ENCODE measurements at regions not wholly inside any gene's neighbourhood (a gene's known extent, or its start where the extent isn't known, plus 50 kb on each side); places are given as distances from the start of the nearest gene placed in this dataset.

DNA sequence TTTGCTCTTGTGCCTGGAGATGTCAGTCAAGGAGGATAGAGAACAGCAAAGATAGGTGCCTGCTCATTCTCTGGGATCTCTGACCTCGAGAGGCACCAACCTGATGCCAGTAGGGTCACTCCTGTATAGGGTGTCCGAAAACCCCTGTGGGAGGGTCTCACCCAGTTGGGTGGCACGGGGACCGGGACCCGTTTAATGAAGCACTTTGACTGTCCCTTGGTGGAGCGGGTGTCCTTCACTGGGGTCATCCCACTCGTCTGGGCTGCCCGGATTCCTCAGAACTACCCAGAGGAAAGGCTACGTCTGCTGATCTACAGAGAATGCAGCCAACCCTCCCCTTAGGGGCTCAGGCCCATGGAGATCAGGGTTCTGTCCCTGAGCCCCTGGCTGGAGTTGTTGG is 157.6 kb downstream of the CAPZA3 start:
- in situ Hi-C loops (cut with MboI) = no loop called here
- WGBS (ENCODE audit: insufficient coverage, insufficient replicate concordance, low lambda C conversion rate, missing lambda C conversion rate) = 49% methylated on average over 9 of the region's 9 CpGs
- H3K9ac ChIP-seq (ENCODE audit: control insufficient read depth, insufficient read depth, low read length) = no peak overlapping the region
- TF ChIP-seq MTA2 (IDR thresholded peaks at IDR 0.05; ENCODE audit: low read depth) (no peak), TCF12 (IDR thresholded peaks at IDR 0.05; ENCODE audit: low read depth, low read length) (no peak), HCFC1 (IDR thresholded peaks at IDR 0.05; ENCODE audit: low read length) (no peak), SRF (IDR thresholded peaks at IDR 0.05; ENCODE audit: low read depth in 2 of 2, low read length in 2 of 2) (no peak), TCF3 (IDR thresholded peaks at IDR 0.05; ENCODE audit: borderline replicate concordance, insufficient read depth, low read depth, low read length) (no peak), RBBP5 (conservative IDR thresholded peaks at IDR 0.05) (no peak), ZSCAN29 (IDR thresholded peaks at IDR 0.05) (no peak), EED (IDR thresholded peaks at IDR 0.05; ENCODE audit: low read depth) (no peak), CEBPZ (IDR thresholded peaks at IDR 0.05; ENCODE audit: low read depth, low read length) (no peak), ETV6 (conservative IDR thresholded peaks at IDR 0.05 in 1 of 2, IDR thresholded peaks at IDR 0.05 in 1 of 2; ENCODE audit: borderline replicate concordance in 1 of 2, low read depth in 1 of 2) (no peak)
- TF ChIP-seq, protein P1, sequence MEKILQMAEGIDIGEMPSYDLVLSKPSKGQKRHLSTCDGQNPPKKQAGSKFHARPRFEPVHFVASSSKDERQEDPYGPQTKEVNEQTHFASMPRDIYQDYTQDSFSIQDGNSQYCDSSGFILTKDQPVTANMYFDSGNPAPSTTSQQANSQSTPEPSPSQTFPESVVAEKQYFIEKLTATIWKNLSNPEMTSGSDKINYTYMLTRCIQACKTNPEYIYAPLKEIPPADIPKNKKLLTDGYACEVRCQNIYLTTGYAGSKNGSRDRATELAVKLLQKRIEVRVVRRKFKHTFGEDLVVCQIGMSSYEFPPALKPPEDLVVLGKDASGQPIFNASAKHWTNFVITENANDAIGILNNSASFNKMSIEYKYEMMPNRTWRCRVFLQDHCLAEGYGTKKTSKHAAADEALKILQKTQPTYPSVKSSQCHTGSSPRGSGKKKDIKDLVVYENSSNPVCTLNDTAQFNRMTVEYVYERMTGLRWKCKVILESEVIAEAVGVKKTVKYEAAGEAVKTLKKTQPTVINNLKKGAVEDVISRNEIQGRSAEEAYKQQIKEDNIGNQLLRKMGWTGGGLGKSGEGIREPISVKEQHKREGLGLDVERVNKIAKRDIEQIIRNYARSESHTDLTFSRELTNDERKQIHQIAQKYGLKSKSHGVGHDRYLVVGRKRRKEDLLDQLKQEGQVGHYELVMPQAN (conservative IDR thresholded peaks at IDR 0.05) = no peak
- TF ChIP-seq, protein P2, sequence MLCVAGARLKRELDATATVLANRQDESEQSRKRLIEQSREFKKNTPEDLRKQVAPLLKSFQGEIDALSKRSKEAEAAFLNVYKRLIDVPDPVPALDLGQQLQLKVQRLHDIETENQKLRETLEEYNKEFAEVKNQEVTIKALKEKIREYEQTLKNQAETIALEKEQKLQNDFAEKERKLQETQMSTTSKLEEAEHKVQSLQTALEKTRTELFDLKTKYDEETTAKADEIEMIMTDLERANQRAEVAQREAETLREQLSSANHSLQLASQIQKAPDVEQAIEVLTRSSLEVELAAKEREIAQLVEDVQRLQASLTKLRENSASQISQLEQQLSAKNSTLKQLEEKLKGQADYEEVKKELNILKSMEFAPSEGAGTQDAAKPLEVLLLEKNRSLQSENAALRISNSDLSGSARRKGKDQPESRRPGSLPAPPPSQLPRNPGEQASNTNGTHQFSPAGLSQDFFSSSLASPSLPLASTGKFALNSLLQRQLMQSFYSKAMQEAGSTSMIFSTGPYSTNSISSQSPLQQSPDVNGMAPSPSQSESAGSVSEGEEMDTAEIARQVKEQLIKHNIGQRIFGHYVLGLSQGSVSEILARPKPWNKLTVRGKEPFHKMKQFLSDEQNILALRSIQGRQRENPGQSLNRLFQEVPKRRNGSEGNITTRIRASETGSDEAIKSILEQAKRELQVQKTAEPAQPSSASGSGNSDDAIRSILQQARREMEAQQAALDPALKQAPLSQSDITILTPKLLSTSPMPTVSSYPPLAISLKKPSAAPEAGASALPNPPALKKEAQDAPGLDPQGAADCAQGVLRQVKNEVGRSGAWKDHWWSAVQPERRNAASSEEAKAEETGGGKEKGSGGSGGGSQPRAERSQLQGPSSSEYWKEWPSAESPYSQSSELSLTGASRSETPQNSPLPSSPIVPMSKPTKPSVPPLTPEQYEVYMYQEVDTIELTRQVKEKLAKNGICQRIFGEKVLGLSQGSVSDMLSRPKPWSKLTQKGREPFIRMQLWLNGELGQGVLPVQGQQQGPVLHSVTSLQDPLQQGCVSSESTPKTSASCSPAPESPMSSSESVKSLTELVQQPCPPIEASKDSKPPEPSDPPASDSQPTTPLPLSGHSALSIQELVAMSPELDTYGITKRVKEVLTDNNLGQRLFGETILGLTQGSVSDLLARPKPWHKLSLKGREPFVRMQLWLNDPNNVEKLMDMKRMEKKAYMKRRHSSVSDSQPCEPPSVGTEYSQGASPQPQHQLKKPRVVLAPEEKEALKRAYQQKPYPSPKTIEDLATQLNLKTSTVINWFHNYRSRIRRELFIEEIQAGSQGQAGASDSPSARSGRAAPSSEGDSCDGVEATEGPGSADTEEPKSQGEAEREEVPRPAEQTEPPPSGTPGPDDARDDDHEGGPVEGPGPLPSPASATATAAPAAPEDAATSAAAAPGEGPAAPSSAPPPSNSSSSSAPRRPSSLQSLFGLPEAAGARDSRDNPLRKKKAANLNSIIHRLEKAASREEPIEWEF (IDR thresholded peaks at IDR 0.05; ENCODE audit: insufficient replicate concordance, low read depth, low read length) = no peak

More for the DNA sequence above, 157.6 kb downstream of the CAPZA3 start:
- DNase-seq (ENCODE audit: low read depth, low spot score) = no peak
- Histone ChIP-seq H3K27me3 (replicated peaks in 1 of 2; ENCODE audit: control insufficient read depth in 2 of 2, insufficient read depth in 2 of 2, low read length in 1 of 2) (no peaks in the 10 kb centered on the region), H3K4me3 (no peak overlapping the region), H3K4me2 (ENCODE audit: control insufficient read depth, insufficient read depth) (no peak overlapping the region), H3K27ac (ENCODE audit: control insufficient read depth, insufficient read depth) (no peak overlapping the region), H4K20me1 (ENCODE audit: control insufficient read depth, insufficient read depth) (no peaks in the 10 kb centered on the region), H3K4me1 (ENCODE audit: control insufficient read depth, insufficient read depth, low read length) (no peaks in the 10 kb centered on the region), H3K36me3 (ENCODE audit: control insufficient read depth in 2 of 2, insufficient read depth in 2 of 2, low read length in 1 of 2) (no peaks in the 10 kb centered on the region), H2AFZ (ENCODE audit: control insufficient read depth, low read depth, low read length) (no peak overlapping the region), H3K79me2 (ENCODE audit: control insufficient read depth, insufficient read depth, low read length) (no peaks in the 10 kb centered on the region), H3K9me3 (replicated peaks; ENCODE audit: control insufficient read depth, insufficient read depth, low read length) (no peaks in the 10 kb centered on the region; the same call in 2 of the 3 replicates)
- CTCF ChIA-PET = no interaction called here
- SMC1A ChIA-PET (ENCODE audit: uncharacterized antibody, unreplicated experiment) = no interaction called here
- no TSS peak for BruUV-seq (replicated peaks)
- POLR2A ChIA-PET = no interaction called here
- intact Hi-C loops (cut with micrococcal nuclease; ENCODE audit: unreplicated experiment) = no loop called here
- RAD21 ChIA-PET (ENCODE audit: unreplicated experiment) = no interaction called here
- FAIRE-seq = no peak
- no peak for ATAC-seq

Measured in GM12878 (cell line).